NT2/D1 (cell line): ENCODE measurements at regions not wholly inside any gene's neighbourhood (a gene's known extent, or its start where the extent isn't known, plus 50 kb on each side); places are given as distances from the start of the nearest gene placed in this dataset.
A peak's percentile ranks its signal among the peaks of the same experiment; 100 is the strongest.

ENCODE experiments used
- DNase-seq: peaks from one replicate; pipeline ENCODE4 v3.0.0-alpha.2; 2011; ENCODE audit warnings: low read depth, low spot score
- H3K27me3 ChIP-seq: 2 replicates; pipeline ENCODE4 v1.6.0; 2011; ENCODE audit warnings: mild to moderate bottlenecking; ENCODE audit not compliant: insufficient read length, insufficient read depth
- H3K36me3 ChIP-seq: 2 replicates; pipeline ENCODE4 v1.6.1; 2011; ENCODE audit warnings: mild to moderate bottlenecking, low read length, mixed read lengths; ENCODE audit not compliant: insufficient read depth, insufficient read length
- H3K4me1 ChIP-seq: 2 replicates; pipeline ENCODE4 v1.5.1; 2011; ENCODE audit not compliant: insufficient read depth, insufficient read length
- H3K4me3 ChIP-seq: 2 replicates; pipeline ENCODE4 v1.5.1; 2011; ENCODE audit warnings: low read depth; ENCODE audit not compliant: insufficient read length
- H3K9ac ChIP-seq: 2 replicates; pipeline ENCODE4 v1.6.0; 2011; ENCODE audit warnings: low read depth; ENCODE audit not compliant: insufficient read length
- H3K9me3 ChIP-seq: 2 replicates; pipeline ENCODE4 v1.5.1; 2011; ENCODE audit warnings: mild to moderate bottlenecking, low read length; ENCODE audit not compliant: insufficient read depth
- SUZ12 ChIP-seq: IDR thresholded peaks from 2 replicates; pipeline ENCODE4 v1.6.1; 2011; ENCODE audit not compliant: insufficient read length, insufficient read depth; ENCODE audit errors: extremely low read depth
- YY1 ChIP-seq: IDR thresholded peaks from 2 replicates; pipeline ENCODE4 v1.6.1; 2011; ENCODE audit not compliant: insufficient read length, insufficient read depth
- ZNF274 ChIP-seq: IDR thresholded peaks from 2 replicates; pipeline ENCODE4 v1.6.1; 2011; ENCODE audit warnings: mild to moderate bottlenecking, low read depth, low read length

DNA sequence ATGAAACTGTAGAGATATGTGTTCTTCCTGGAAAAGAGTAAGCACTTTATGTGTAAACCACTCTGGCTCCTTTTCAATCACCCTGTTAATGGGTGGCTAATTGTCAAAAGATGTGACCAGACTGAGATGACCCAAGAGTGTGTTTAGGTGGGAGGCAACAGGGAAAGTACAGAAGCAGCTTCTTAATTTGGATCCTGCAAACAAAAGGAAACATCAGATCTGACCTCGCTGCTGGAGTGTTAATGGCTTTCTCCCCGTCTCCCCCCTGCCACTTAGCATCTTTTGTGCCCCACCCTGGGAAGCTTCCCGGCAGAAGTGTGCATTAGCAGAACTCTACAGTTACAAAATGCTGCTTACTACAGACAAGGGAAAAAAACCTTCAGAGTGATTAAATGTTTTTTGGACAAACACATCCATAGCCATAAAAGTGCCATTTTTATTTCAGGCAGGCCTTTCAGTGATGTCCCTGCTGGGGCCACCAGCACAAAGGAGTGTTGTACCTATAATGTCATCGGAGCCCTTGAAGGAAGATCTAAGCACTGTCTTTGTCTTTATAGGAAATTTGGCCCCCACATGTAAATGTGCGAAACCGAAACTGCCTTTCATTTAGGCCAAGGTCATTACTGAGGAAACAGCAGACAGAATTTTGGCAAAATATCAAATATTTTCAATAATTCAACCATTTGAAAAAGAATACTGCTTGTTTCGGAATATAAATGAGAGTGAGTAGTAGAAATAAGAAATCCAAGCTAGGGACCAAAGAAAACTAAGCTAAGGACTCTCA is 311.0 kb downstream of the WDR72 start:
- Histone ChIP-seq H3K9me3 (no peaks in the 10 kb centered on the region), H3K27me3 (no peaks in the 10 kb centered on the region), H3K9ac (no peak overlapping the region), H3K4me3 (no peak overlapping the region), H3K36me3 (no peaks in the 10 kb centered on the region), H3K4me1 (no peaks in the 10 kb centered on the region)
- peak; percentile 3 for DNase-seq
- TF ChIP-seq YY1 = no peak
- TF ChIP-seq ZNF274 = no peak

DNA sequence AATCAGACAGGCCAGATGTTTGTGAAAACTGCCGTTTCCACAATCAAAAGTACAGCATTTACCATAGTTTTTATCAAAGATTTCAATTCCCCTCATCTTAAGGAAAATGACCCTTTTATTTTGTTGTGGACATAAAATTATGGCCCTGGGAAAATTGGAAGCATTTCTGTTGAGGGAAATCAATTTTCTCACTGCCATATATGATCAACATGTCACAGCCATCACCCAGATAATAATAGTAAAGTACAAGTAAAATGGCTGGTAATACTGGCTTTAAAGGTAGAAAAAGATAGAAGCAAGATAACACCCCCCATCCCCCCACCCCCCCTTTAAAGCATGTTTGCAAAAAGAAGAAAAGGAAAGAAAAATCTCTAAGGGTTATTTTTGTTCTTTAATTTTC is 311.7 kb downstream of the WDR72 start:
- H3K4me1 ChIP-seq = no peaks in the 10 kb centered on the region
- no peaks in the 10 kb centered on the region for H3K27me3 ChIP-seq
- H3K4me3 ChIP-seq = no peak overlapping the region
- no peak overlapping the region for H3K9ac ChIP-seq
- no peak for DNase-seq
- no peak for TF ChIP-seq YY1
- no peak for TF ChIP-seq ZNF274
- H3K9me3 ChIP-seq = no peaks in the 10 kb centered on the region
- no peaks in the 10 kb centered on the region for H3K36me3 ChIP-seq

DNA sequence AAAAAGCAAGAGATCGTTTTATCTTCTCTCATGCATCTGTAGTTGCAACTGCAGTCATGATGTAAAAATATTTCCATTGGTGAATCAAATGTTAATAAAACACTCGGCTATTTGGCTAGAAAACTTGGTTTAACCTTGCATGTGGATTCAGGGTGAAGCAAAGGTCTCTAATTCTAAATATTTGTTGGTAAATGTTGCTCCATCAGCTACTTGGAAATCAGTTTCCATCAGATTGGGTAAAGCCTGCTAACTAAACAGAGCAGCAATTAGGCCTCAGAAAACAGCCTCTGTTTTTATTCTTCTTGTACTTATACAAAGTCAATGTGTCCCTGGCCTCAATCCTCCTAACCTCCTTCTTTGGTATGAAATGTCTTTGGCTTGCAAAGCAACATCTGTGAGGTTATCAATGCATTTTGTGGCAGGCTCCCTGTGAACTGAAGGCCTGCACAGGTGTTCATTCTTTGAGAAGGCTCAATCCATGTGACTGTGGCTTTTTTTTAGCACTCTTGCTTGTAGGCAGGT is 312.3 kb downstream of the WDR72 start:
- TF ChIP-seq YY1 = no peak
- no peak for TF ChIP-seq ZNF274
- TF ChIP-seq SUZ12 = no peak
- no peak overlapping the region for H3K9ac ChIP-seq

GRCh38 chr15:53446376-53446775 is 313.1 kb downstream of the WDR72 start:
- Histone ChIP-seq H3K9ac (no peak overlapping the region), H3K36me3 (no peaks in the 10 kb centered on the region), H3K9me3 (no peaks in the 10 kb centered on the region), H3K27me3 (no peaks in the 10 kb centered on the region), H3K4me3 (no peak overlapping the region), H3K4me1 (no peaks in the 10 kb centered on the region)
- TF ChIP-seq SUZ12 = no peak
- TF ChIP-seq ZNF274 = no peak
- TF ChIP-seq YY1 = no peak
- DNase-seq = no peak

More for the DNA sequence above, 312.3 kb downstream of the WDR72 start:
- H3K27me3 ChIP-seq = no peaks in the 10 kb centered on the region
- no peaks in the 10 kb centered on the region for H3K36me3 ChIP-seq
- H3K4me1 ChIP-seq = no peaks in the 10 kb centered on the region
- no peak overlapping the region for H3K4me3 ChIP-seq
- DNase-seq = no peak
- H3K9me3 ChIP-seq = no peaks in the 10 kb centered on the region

GRCh38 chr15:53445531-53445930 is 313.9 kb downstream of the WDR72 start:
- Histone ChIP-seq H3K27me3 (no peaks in the 10 kb centered on the region), H3K9me3 (no peaks in the 10 kb centered on the region), H3K4me3 (no peak overlapping the region), H3K4me1 (no peaks in the 10 kb centered on the region), H3K36me3 (no peaks in the 10 kb centered on the region), H3K9ac (no peak overlapping the region)
- no peak for DNase-seq
- TF ChIP-seq SUZ12 (no peak), ZNF274 (no peak), YY1 (no peak)

GRCh38 chr15:53437985-53438841 is 321.2 kb downstream of the WDR72 start:
- Histone ChIP-seq H3K27me3 (no peaks in the 10 kb centered on the region), H3K4me3 (no peak overlapping the region), H3K36me3 (no peaks in the 10 kb centered on the region), H3K4me1 (peaks cover 2% of the 10 kb centered on the region), H3K9ac (no peak overlapping the region), H3K9me3 (no peaks in the 10 kb centered on the region)
- DNase-seq = no peak
- TF ChIP-seq SUZ12 = no peak
- TF ChIP-seq YY1 = no peak
- TF ChIP-seq ZNF274 = no peak

- Histone ChIP-seq H3K4me1 (peaks cover 2% of the 10 kb centered on the region), H3K9me3 (no peaks in the 10 kb centered on the region), H3K27me3 (no peaks in the 10 kb centered on the region), H3K9ac (no peak overlapping the region), H3K36me3 (no peaks in the 10 kb centered on the region), H3K4me3 (no peak overlapping the region)
- DNase-seq = no peak
- TF ChIP-seq SUZ12 (no peak), YY1 (no peak), ZNF274 (no peak)
These were observed 322.1 kb downstream of the WDR72 start for GRCh38 chr15:53437366-53437765.
